Suprapubic skin (tissue), 4 donors: ENCODE measurements at regions not wholly inside any gene's neighbourhood (a gene's known extent, or its start where the extent isn't known, plus 50 kb on each side); places are given as distances from the start of the nearest gene placed in this dataset.

ENCODE experiments used
- DNase-seq, 2 donors: peaks; one replicate each; pipeline ENCODE4 v3.0.0-alpha.2; 2019; ENCODE audit warnings: low spot score in 2 of 2
- H3K27ac ChIP-seq: fragments of 200-600 bp; sonication (generic); one replicate; pipeline ENCODE4 v1.5.1; 2019
- H3K27me3 ChIP-seq: fragments of 200-600 bp; sonication (generic); one replicate; pipeline ENCODE4 v1.5.1; 2019
- H3K36me3 ChIP-seq: fragments of 200-600 bp; sonication (generic); one replicate; pipeline ENCODE4 v1.5.1; 2019
- H3K4me1 ChIP-seq: fragments of 200-600 bp; sonication (generic); one replicate; pipeline ENCODE4 v1.5.1; 2019
- H3K4me3 ChIP-seq: fragments of 200-600 bp; sonication (generic); one replicate; pipeline ENCODE4 v1.5.1; 2019; ENCODE audit warnings: mild to moderate bottlenecking
- H3K9me3 ChIP-seq: fragments of 200-600 bp; sonication (generic); one replicate; pipeline ENCODE4 v1.5.1; 2019
- CTCF ChIP-seq, 2 donors: fragments of 200-600 bp in 1 of 2; fragments of 450-650 bp in 1 of 2; sonication (generic) in 1 of 2; IDR thresholded peaks; one replicate each; pipeline ENCODE4 v1.5.1; 2016 to 2019; ENCODE audit warnings: antibody characterized with exemption in 2 of 2, mild to moderate bottlenecking in 1 of 2, moderate library complexity in 1 of 2
- EP300 ChIP-seq: sonication (generic); formaldehyde crosslinking; IDR thresholded peaks from one replicate; pipeline ENCODE4 v1.6.1; 2017; ENCODE audit warnings: antibody characterized with exemption
- POLR2A ChIP-seq, 2 donors: fragments of 450-650 bp; IDR thresholded peaks; one replicate each; pipeline ENCODE4 v1.6.1; 2017; ENCODE audit warnings: antibody characterized with exemption in 2 of 2, mild to moderate bottlenecking in 2 of 2, moderate library complexity in 2 of 2
- POLR2AphosphoS5 ChIP-seq, 3 donors: sonication (generic); formaldehyde crosslinking; IDR thresholded peaks; one replicate each; pipeline ENCODE4 v1.6.1; 2017; ENCODE audit warnings: antibody characterized with exemption in 3 of 3
- WGBS: methylation state at CpG from one replicate; pipeline ENCODE4 v1.1.5; 2018; 5-methylcytosine and 5-hydroxymethylcytosine counted together

GRCh38 chr1:168365719-168366479 is 85.2 kb downstream of the TBX19 start:
- no peak for TF ChIP-seq POLR2A (IDR thresholded peaks at IDR 0.05)
- TF ChIP-seq EP300 = no peak
- no peak for TF ChIP-seq POLR2AphosphoS5 (IDR thresholded peaks at IDR 0.05)
- no peak for TF ChIP-seq CTCF (IDR thresholded peaks at IDR 0.05)
- WGBS = 79% methylated on average over 9 of the region's 9 CpGs

More at GRCh38 chr1:168365719-168366479, 85.2 kb downstream of the TBX19 start:
- Histone ChIP-seq H3K27ac (no peak overlapping the region), H3K4me1 (no peaks in the 10 kb centered on the region), H3K36me3 (no peaks in the 10 kb centered on the region), H3K27me3 (no peaks in the 10 kb centered on the region), H3K4me3 (no peak overlapping the region), H3K9me3 (no peaks in the 10 kb centered on the region)
- DNase-seq = no peak
